Muscle of back (tissue), 3 donors: ENCODE measurements at regions not wholly inside any gene's neighbourhood (a gene's known extent, or its start where the extent isn't known, plus 50 kb on each side); places are given as distances from the start of the nearest gene placed in this dataset.
A peak's percentile ranks its signal among the peaks of the same experiment; 100 is the strongest.

Source experiments
- DNase-seq, 3 donors: peaks; one replicate each; pipeline versions ENCODE4 v3.0.0 to v3.0.0-alpha.2; 2013

DNA sequence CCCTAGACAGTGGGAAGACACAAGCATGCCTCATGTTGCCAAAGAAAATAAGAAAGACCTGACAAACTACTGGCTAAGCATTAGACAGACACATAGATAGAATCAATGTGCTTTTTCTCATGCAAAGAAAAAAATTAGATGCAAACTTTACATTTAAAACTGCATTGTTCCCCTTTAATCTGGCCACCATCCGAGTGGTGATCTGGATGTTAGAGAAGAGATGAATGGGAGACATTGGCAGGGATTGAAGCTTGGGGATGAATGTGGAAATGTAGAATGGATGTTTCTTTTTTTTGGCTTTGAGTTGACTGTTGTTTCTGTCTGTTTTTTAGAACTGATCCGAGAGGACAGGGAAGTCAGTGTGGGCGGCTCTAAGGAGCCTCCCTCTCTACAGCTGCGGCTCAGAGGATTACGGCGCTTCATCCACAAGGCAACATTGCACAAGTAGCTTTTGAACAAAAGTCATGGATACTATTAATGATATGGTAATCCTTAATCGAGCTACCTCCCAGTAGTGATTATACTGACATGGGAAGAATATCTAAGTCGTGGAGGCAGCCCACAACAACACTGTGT, 53.0 kb downstream of the HELT start:
- peak; percentile 6 to 58 (median 8) for DNase-seq

DNA sequence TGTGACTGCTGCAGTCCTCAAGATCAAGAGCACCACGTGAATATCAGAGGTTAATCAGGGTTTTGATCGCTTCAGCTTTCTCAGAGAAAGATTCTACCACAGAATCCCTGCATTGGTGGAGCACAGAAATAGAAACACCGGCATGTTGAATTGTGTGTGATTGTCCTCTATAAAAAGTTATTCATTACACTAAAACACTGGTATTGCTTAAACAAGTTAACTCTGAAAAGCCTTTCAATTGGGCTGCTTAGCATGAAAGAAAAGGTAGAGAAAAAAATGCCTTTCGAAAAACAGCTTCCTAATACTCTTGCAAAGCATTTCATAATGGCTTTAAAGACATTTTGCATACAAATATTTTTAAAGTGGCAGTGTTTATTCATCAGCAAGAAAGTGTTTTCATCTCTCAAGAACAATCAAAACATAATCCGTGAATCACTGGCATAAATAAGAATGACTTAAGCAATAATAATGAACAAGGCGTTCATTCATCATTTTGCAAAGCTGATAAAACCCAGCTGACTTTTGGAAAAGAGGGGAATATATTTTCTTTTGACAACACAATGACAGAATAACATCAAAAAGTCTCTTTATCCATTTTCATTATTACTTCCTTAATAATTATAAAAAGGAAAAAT, 61.1 kb downstream of the HELT start:
- DNase-seq, result no peak

DNA sequence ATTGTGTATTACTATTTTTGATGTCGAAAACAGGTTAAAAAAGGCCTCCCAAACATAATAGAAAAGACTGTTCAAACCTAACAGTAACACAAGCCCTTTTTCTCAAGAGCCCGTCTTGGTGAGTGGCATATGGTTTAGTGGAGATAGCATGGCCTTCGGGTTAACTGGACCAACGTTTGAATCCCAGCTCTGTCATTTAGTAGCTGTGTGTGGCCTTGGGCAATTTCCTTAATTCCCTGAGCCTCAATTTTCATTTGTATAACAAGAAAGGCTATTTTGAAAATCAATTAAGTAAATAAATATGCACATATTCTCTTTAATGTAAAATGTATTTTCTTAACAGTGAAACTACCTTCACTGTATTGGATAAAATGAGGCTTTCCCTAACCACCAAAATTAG, 62.3 kb downstream of the HELT start:
- DNase-seq, result no peak

DNA sequence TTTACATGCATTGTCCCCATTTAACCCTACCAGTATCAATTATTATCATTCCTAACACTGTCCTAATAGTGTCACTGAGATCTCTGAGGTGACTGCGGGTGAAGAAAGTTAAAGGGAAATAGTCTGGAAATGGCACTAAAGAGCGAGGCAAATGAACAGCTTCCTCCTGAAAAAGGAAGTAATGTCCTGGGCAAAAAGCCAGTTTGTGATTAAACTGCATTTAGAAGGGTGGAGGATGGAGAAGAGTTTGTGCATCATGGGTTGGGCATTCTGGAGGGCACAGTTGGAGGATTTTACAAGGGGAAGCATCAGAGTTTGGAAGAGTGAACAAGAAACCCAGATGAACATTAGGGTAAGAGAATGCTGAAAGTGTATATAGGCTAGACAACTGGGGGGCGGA, 60.5 kb upstream of the SLC25A4 start:
- DNase-seq, result no peak

DNA sequence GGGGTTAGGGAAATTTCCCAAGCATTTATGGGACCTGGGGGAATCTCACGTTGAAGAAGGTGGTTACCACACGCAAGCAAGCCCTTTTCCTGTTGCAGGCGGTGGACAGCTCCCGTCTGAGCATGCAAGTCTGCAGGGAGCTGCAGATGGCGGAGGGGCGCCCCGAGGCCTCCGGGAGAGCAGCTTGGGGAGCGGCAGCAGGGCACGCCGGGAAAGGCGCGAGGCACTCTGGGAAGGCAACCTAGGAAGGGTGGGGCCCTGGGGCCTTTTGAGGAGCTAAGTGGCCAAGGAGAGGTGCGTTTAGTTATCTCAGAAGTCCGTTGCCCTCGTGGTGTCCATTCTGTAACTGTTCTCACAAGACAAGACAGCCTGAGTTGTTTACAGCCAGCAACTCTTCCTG, 57.0 kb upstream of the SLC25A4 start:
- DNase-seq, result peak in 1 of 3 donors; percentile 14

DNA sequence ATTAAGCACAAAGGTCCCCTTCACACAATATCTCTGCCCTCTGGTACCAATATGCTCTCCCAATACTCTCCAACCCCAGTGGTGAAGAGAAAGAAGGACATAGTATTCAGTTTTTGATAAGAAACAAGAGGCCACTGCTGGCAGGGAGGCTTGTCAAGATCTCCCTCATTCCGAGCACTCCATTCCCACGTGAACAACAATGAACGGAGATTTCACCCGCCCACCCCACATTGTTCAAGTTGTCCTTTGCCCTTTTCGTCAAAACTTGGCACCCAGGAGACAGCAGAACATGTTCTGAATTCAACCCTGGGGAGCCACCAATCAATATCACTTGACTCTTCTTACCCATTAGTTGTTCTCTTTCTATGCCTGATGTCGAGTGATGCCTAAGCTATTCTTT, 54.2 kb upstream of the SLC25A4 start:
- no peak for DNase-seq

DNA sequence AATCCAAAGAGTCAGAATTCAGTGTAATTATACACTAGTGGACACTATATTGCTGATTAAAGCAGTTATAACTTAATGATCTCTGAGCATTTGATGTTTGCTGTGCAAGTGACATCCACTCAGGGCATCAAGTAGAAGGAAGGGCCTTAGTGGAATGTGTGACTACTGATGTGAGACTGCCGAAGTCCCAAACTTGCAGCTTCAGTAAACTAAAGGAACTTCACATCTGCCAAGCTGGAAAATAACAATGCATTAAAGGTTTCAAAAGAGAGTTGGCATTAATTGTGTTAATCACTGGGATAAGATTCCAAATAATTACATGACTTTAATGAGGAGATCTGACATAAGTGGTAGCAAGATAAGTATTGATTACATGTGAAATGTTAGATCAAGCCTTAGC, 52.5 kb upstream of the SLC25A4 start:
- no peak for DNase-seq

DNA sequence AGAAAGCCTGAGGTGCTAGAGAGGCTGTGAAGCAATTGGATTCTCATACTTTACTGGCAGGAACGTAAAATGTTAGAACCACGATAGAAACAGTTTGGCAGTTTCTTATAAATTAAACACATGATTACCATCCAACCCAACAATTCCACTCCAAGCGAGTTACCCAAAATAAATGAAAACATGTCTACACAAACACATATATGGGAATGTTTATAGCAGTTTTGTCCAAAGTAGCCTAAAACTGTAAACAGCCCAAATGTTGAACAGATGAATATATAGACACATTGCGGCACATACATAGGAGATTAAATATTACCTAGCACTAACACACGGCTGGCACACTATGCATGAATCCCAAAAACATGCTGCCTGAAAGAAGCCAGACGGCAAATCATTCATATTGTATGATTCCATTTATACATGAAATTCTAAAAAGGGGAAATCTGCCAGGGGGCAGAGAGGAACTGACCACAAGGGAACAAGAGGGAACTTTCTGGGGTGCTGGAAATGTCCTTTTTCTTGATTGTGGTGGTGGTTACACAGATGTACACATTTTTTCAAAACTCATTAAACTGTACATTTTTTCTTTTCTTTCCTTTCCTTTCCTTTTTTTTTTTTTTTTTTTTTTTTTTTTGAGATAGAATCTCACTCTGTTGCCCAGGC, 50.4 kb upstream of the SLC25A4 start:
- DNase-seq, result no peak
